ENCODE measurements at regions not wholly inside any gene's neighbourhood (a gene's known extent, or its start where the extent isn't known, plus 50 kb on each side); places are given as distances from the start of the nearest gene placed in this dataset.
A peak's percentile ranks its signal among the peaks of the same experiment; 100 is the strongest.

- 0 out of 2 replicates have a peak, but pooled peaks have one; percentile 34 for TF ChIP-seq ZBTB40 (IDR thresholded peaks at IDR 0.05)
- TF ChIP-seq ZBTB40 (CRISPR knock-in tag; IDR thresholded peaks at IDR 0.05) = no peak
- TF ChIP-seq SAFB (IDR thresholded peaks at IDR 0.05; ENCODE audit: borderline replicate concordance, low read depth, low read length) = peak; percentile 85
- TF ChIP-seq BRD9 (IDR thresholded peaks at IDR 0.05; ENCODE audit: low read depth, partially characterized antibody) = peak; percentile 88
- TF ChIP-seq HDAC2 (IDR thresholded peaks at IDR 0.05) = no peak; the same call in 1 of the 2 replicates
- TF ChIP-seq NBN (IDR thresholded peaks at IDR 0.05; ENCODE audit: low read depth) = peak; percentile 96
- no peak for TF ChIP-seq MXD1 (CRISPR knock-in tag; IDR thresholded peaks at IDR 0.05; ENCODE audit: borderline replicate concordance, poor library complexity, severe bottlenecking)
- peak; percentile 98 for TF ChIP-seq ZC3H8 (IDR thresholded peaks at IDR 0.05)
- TF ChIP-seq PTTG1 (tag; IDR thresholded peaks at IDR 0.05; ENCODE audit: low read depth) = no peak
- TF ChIP-seq SIRT6 (IDR thresholded peaks at IDR 0.05; ENCODE audit: low read depth, low read length) = no peak
- peak; percentile 99 for TF ChIP-seq GTF2A2 (tag; IDR thresholded peaks at IDR 0.05)
- TF ChIP-seq FOXM1 (IDR thresholded peaks at IDR 0.05; ENCODE audit: low read depth) = no peak
- TF ChIP-seq FOXM1 (CRISPR knock-in tag; IDR thresholded peaks at IDR 0.05; ENCODE audit: low read depth) = no peak; the same call in 1 of the 2 replicates
These were observed 148.6 kb downstream of the PPIAL4G start (continued) for GRCh38 chr1:148334339-148335130.

Measured in K562 (cell line).